Left ventricle myocardium superior (tissue), 1 donor: ENCODE measurements at regions not wholly inside any gene's neighbourhood (a gene's known extent, or its start where the extent isn't known, plus 50 kb on each side); places are given as distances from the start of the nearest gene placed in this dataset.
A peak's percentile ranks its signal among the peaks of the same experiment; 100 is the strongest.
"Not testable (repeated sequence)": the region's sequence is repeated elsewhere in the genome, so short reads cannot be mapped to it uniquely, and the experiment has no call there.

ENCODE experiments used
- ATAC-seq: fragments of 200-7000 bp; cut with Tn5 transposase; one replicate; pipeline ENCODE4 v1.9.1; 2020; ENCODE audit warnings: mild to moderate bottlenecking, moderate library complexity
- DNase-seq: peaks from one replicate; pipeline ENCODE4 v3.0.0-alpha.2; 2020
- intact Hi-C: fragments of 100-400 bp; cut with micrococcal nuclease; formaldehyde crosslinking; loops from one replicate; pipeline ENCODE4 v1.11.0; 2022
- donor health status: DM: no; HTN: yes; CAD: no; lungs with severe emphysema.

DNA sequence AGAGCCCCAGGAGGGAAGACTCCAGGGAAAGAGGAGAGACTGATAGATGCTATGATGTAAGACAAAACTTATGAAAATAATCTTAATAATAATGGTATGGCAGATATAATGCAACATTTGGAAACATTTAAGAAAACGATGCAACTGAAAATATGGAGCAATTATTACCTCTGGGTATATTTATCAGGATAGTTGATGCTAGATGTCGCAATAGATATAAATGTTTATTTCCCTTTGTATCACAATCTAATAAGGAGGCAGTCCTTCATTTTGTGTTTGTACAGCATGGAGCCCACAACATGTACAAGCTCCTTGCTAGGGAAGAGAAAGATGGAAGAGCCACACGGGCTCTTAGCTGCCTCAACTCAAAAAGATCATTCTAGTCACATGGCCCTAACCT, 101.1 kb upstream of the TMEM132E start:
- DNase-seq (no peak), ATAC-seq (no peak)
- intact Hi-C loops: no loop called here

GRCh38 chr17:34475296-34475695, 104.1 kb upstream of the TMEM132E start:
- ATAC-seq (no peak), DNase-seq (no peak)
- intact Hi-C loops: no loop called here

DNA sequence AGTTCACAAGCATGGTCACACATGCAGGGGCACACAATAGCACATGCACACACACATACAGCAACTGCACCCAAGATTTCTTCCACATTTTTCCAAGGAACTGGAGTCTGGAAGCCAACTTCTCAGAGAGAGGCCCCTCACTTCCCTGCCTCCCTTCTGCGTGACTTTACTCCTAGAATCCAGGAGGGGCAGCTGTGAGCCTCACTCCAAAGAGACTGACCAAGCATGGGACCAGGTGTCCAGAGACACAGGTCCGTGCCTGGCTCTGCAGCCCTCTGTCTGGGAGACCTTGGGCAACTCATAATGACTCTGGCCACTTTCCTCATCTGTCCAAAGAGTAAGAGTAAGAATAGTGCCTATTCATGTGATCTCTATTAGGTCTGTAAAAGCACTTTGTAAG, 104.7 kb upstream of the TMEM132E start:
- ATAC-seq (no peak), DNase-seq (no peak)

GRCh38 chr17:34472363-34472762, 107.0 kb upstream of the TMEM132E start:
- DNase-seq: no peak
- ATAC-seq: no peak
- intact Hi-C loops: no loop called here

More for the DNA sequence above, 104.7 kb upstream of the TMEM132E start:
- intact Hi-C loops: no loop called here

- DNase-seq, intact Hi-C loops, ATAC-seq: not testable (repeated sequence)
Observed at GRCh38 chr17:34471278-34471677, 108.1 kb upstream of the TMEM132E start.

DNA sequence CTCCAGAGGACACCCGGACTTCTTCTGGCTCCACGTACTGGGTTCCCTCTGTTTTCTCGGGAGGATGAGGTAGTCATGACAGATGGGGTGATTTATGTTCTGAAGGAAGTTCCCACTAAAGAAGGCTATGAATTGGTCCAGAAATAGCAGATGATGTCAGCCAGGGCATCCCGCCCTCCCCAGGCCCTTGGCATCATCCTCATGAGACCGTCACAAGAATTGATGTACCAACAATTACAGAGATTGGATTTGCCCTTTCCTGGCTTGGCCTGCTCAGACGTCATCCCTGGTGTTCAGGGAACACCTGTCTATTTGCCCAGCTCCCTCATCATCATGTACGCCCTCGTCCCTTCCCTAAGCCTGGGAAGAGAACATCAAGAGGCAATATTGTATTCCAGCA, 102.8 kb upstream of the CCL1 start:
- ATAC-seq (no peak), DNase-seq (no peak)
- intact Hi-C loops: no loop called here

GRCh38 chr17:34464812-34465211, 101.8 kb upstream of the CCL1 start:
- intact Hi-C loops: no loop called here
- no peak for DNase-seq
- no peak for ATAC-seq

DNA sequence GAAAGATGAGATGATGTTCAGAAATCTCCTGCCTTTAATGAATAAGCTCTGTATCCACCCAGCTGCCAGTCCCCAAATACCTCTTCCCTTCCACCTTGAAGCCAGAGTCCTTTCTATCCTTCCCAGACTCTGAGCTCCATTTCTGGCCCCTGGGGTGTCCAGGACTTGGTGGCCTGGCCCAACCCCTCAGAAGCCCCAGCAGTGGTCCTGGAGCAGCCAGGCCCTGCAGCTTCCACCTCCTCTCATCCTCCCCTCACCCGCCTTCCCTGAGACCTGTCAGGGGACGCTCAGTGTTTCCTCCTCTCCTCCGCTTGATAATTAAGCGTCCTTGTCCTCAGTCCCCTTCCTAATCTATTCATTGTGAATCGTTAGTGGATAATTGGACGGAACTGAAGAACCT, 95.2 kb upstream of the CCL1 start:
- ATAC-seq (no peak), DNase-seq (no peak)
- intact Hi-C loops: no loop called here

DNA sequence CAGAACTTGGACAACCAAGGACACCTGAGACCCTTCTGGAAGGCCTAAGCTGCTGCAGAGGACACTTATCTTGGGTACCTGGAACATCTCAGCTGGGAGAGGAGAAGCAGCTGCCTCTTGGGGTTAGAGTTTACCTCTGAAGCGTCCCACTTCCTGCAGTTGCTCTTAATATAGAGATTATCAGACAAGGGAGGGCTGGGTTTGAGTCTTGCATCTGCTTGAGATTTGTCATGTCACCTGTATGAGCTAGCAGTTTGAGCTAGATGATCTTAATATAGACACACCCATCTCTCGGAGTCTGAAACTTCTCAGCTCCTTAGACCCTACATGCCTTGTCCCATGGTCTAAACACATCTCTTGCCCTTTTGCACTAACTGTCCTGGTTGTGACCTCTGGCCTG, 93.1 kb upstream of the CCL1 start:
- ATAC-seq (no peak), DNase-seq (no peak)
- intact Hi-C loops: no loop called here

GRCh38 chr17:34452769-34453168, 89.7 kb upstream of the CCL1 start:
- ATAC-seq (no peak), DNase-seq (no peak)
- intact Hi-C loops: no loop called here

GRCh38 chr17:34451313-34451712, 88.3 kb upstream of the CCL1 start:
- ATAC-seq: no peak
- DNase-seq: no peak
- intact Hi-C loops: no loop called here

GRCh38 chr17:34447406-34447805, 84.4 kb upstream of the CCL1 start:
- DNase-seq (peak; percentile 33), ATAC-seq (no peak)
- intact Hi-C loops: no loop called here

- ATAC-seq (no peak), DNase-seq (no peak)
- intact Hi-C loops: no loop called here
Observed at GRCh38 chr17:34445101-34445500, 82.1 kb upstream of the CCL1 start.

DNA sequence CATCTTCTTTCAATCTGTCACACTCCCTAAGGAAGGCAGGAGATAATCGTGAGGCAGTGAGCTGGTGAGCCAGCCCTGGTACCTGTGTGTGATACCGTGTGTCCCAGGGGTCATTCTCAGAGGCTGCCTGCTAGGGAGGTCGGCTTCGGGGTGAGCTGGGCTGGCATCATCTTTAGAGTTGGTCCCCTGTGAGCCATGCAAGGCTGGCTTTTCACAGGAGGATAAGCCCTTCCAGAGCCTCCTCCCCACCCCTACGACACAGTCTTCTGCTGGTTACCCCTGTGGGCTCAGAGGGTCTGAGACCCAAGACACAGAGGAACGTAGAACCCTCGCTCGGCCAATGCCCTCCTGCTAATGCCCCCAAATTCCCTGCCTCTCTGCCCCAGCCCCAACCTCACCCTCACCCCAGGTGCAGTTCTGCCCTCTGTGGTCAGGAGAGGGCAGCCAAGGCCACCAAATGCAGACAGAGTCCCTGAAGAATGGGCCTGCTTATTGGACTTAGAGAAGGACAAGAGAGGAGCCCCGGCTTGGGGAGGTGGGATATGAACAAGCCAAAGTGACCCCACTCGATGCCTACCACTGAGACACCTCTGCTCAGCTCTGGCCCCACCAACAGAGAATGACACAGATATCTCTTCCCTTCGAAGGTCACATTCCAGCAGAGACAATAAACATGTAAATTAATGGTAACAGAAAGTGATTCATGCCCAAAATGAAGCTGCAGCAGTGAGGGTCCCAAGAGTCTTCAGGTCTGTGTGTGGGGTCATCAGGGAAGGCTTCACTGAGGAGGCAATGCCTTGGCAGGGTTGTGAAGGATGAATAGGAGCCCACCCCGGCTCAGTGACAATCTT, 80.8 kb upstream of the CCL1 start:
- ATAC-seq (peak; percentile 73), DNase-seq (peak; percentile 49)
- intact Hi-C loops: no loop called here

- ATAC-seq: peak; percentile 82
- intact Hi-C loops: no loop called here
Observed at GRCh38 chr17:34442387-34443111, 79.5 kb upstream of the CCL1 start.

GRCh38 chr17:34437188-34437587, 74.2 kb upstream of the CCL1 start:
- DNase-seq (no peak), ATAC-seq (no peak)
- intact Hi-C loops: no loop called here

More at GRCh38 chr17:34442387-34443111, 79.5 kb upstream of the CCL1 start:
- peak; percentile 35 for DNase-seq

GRCh38 chr17:34436607-34437006, 73.6 kb upstream of the CCL1 start:
- intact Hi-C loops: no loop called here
- no peak for DNase-seq
- ATAC-seq: no peak

DNA sequence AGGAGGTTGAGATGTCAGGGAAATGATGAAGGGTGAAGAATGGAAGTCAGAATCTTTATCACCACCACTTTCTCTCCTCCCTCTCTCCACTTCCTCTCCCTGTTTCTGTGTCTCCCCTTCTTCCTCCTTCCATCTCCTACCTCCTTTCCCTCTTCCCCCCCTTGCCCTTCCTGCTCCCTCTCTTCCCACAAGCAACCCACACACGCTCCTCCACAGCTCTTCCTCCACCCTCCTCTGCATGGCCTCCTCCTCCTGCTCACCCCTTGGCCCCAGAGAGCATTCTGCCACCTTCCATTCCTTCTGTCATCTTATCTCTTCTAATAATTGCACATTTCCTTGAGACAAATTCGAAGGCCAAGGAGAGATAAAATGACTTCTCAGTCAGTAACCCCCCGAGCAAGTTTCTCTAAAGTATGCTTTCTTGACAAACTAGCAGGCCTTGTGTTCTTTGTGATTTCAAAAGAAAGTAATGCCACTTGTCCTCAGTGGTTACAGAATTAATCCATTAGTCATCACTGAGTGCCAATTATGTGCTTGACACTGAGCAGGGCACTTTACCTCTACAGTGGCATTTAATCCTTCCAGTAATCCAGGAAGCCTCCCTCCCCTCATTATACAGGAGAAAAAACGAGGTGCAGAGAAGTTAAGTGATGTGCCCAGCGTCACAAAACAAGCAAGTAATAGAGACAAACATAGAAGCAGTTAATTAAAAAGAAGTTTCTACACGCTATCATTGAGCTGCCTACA, 72.3 kb upstream of the CCL1 start:
- ATAC-seq: no peak
- intact Hi-C loops: no loop called here

DNA sequence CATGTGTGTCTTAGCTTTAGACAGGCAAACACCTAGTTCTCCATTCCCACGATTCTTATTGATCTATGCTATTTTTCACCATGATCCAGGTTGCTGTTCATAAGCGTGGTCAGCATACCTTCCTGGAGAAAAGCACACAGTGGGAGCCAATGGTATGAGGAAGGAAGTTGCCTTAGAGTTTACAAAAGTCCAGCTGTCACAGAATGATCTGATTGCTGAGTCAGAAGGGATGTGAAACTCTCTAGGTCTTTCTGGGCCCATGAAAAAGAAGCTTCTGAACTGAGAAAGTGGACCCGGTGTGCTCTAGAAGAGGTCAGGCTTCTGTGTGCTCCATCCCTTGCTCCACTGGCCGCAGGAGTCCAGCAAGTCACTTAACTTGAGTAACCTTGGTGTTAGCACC, 71.0 kb upstream of the CCL1 start:
- ATAC-seq (peak; percentile 56), DNase-seq (no peak)
- intact Hi-C loops: no loop called here

More for the DNA sequence above, 72.3 kb upstream of the CCL1 start:
- no peak for DNase-seq
